HG03342 (cell line): ENCODE measurements at regions not wholly inside any gene's neighbourhood (a gene's known extent, or its start where the extent isn't known, plus 50 kb on each side); places are given as distances from the start of the nearest gene placed in this dataset.

Experiments used
- ATAC-seq: cut with Tn5 transposase; IDR thresholded peaks from one replicate; pipeline ENCODE4 v1.9.1; 2021; ENCODE audit warnings: mild to moderate bottlenecking, moderate library complexity; ENCODE audit not compliant: unreplicated experiment

GRCh38 chr20:60540591-60540990 is 582.4 kb downstream of the CDH26 start:
- ATAC-seq, result no peak

DNA sequence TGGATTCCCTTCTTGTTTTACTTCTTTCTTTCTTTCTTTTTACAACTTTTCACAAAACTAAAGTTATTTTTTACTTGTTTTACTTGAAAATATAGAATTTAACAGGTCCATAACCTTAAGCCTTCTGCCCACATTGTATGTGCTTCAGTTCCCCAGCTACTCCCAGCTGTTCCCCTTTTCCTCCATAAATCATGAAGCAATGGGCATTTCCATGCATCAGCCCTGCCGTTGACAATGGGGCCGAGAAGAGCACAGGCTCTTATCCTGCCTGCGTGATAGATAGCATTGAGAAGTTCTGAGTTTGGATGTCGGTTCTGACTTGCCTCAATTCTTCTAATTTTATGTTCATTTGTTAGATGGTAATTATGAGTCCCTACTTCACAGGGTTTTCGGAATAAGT is 583.8 kb downstream of the CDH26 start:
- no peak for ATAC-seq

GRCh38 chr20:60543598-60543997 is 585.4 kb downstream of the CDH26 start:
- ATAC-seq, result no peak

- no peak for ATAC-seq
These were observed 594.9 kb downstream of the CDH26 start for GRCh38 chr20:60553095-60553494.

- ATAC-seq, result no peak
These were observed 600.3 kb downstream of the CDH26 start for GRCh38 chr20:60558486-60558885.

DNA sequence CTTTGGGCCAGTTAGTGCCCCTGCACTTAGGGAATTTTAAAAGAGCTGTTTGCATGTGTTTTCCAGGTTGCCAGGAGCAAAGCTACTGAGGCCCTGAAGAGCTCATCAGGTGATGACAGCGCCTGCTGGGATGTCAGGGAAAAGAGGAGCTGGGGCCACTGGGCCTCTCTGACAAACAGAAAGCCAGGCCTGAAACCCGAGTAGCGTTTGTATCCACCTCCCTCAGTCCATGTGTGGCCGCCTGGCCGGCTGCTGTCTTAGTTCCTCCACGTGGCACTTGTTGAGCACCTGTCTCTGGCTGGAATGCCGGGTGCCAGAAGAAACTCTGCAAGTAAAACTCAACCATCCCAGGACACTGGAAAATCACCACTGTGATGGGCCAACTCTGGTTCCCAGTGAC is 601.2 kb downstream of the CDH26 start:
- no peak for ATAC-seq

- ATAC-seq, result no peak
These were observed 602.8 kb downstream of the CDH26 start for GRCh38 chr20:60561052-60561451.

- ATAC-seq, result no peak
These were observed 606.9 kb downstream of the CDH26 start for GRCh38 chr20:60565083-60565482.

- ATAC-seq, result no peak
These were observed 607.3 kb downstream of the CDH26 start for GRCh38 chr20:60565551-60565950.

DNA sequence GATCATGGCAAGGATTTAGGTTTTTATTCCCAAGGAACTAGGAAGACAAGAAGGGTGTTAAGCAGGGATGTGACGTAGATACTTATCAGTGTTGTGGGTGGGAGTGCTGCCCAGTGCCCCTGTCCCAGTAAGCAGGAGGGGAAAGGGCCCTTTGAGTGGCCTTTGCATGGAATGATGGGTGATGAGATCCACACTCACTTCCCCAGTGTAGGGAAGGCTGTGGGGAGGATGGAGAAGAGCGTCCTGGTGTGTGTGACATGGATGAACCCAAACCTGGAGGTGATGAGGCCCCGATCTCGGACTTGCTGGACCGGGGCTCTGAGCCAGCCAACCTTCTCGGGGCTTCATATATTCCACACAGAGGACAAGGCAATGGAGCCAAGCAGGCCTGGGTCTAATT is 610.9 kb downstream of the CDH26 start:
- no peak for ATAC-seq

DNA sequence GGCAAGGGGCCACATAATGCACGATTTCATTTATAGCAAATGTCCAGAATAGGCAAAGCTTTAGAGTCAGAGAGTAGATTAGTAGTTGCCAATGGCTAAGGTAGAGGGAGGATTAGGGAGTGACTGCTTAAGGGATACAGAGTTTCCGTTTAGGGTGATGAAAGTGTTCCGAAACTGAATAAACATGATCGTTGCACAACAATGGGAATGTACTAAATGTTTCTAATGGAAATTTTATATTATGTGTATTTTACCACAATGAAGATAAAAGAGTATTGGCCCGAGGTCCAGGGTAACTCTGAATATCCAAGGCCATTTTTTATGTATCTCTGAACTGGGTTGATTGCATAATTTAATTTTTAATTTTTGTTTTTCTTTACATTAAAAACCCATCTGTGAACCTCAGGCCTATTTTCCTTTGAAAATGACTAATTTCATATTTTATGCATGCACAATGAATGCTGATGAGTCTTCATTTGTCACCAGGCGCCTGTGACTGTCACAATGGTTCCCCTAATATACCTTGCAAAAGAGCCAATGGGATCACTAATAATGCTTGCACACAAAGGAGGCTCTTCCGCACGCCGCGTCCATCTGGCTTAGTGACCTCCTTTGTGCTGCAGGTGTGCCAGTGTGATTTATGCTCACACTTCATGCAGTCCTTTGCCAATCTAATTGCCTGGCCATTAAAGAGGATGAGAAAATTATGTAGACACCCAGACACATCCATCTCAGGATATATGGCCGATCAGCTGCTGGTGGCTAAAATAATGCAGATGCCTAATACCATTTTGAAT is 612.5 kb downstream of the CDH26 start:
- no peak for ATAC-seq

DNA sequence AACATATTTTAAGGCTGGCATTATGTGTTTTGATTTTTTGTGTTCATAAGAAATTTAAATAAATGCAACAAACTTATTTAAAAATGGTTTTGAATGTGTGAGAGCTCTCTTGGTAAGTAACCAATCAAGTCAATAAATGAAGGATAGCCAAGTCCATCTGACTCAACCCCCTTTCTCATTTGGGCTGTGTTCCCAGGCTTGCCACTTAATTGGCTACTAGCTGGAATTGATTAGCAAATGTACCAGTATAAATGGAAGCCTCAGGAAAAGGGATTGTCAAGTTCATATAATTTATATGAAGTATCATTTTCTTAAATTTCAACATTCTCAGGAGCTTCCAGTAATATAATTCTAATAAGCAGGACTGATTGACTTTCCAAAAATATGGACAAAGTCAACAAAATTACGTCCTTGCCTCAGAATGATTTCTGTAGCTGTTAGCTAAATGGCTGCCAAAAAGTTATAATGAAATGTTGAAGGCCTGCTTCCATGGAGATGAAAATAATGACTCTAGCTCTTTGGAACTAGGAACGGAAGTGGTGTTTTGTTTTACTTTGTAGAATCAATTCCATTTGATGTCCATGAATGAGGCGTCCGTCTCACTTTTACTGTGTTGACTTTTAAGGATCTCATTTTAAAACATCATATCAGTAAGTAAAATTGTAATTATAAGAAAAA is 614.9 kb downstream of the CDH26 start:
- ATAC-seq, result no peak

DNA sequence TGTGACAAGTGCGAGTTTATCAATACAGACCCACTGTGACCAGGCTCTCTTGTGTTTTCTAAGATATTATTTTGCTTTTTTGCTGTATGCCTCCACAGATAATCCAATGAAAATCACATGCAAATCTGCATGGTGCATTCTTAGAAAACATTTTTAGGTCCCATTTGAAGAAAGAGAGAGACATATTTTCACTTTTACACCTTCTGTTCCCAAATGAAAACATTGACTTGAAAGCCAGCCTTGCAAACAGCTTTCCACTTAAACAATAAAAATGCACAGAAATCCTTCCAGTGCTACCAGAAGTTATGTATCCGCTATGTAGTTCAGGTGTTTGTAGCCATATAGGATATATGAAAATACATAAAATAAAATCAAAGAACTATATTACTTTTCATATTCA is 618.0 kb downstream of the CDH26 start:
- ATAC-seq, result no peak

GRCh38 chr20:60579941-60580515 is 621.8 kb downstream of the CDH26 start:
- no peak for ATAC-seq

- no peak for ATAC-seq
These were observed 623.4 kb downstream of the CDH26 start for GRCh38 chr20:60581606-60582115.

GRCh38 chr20:60583741-60584140 is 625.5 kb downstream of the CDH26 start:
- ATAC-seq, result no peak

DNA sequence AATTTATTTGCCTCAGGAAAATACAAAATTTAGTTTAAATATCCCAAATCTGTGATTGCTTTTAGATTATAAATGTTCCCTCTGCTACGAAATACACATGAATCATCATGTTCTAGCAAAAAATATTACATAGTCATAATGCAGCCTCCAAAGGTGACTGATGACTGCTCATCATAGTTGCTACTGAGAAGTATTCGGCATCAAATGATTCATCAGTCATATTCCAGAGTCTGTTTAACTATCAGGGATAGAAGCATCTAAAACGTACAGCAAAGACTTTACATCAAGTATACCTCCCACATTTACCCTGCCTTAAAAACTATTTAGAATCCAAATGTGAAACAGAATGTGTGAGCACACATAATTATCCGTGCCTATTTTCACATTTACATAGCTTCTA is 626.0 kb downstream of the CDH26 start:
- ATAC-seq, result no peak

- no peak for ATAC-seq
These were observed 627.4 kb downstream of the CDH26 start for GRCh38 chr20:60585651-60586050.

GRCh38 chr20:60586269-60587050 is 628.2 kb downstream of the CDH26 start:
- ATAC-seq, result no peak

DNA sequence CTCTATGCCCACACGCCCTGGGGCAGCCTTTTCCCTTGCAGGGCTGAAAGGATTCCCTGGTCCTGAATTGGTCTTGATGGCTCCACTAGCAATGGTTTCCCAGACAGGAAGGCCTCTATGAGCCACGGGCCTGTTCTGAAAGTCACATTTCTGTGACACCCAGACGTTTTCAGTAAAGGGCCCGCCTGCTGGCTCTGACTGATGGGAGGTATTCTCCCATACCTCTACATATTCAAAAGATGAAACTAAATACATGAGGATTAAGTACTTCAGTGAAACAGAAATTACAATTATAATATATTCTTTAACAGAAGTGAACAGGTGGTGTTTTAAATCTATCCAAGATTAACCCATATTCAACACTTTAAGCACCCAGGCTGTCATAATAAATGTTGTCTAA is 629.8 kb downstream of the CDH26 start:
- no peak for ATAC-seq

- no peak for ATAC-seq
These were observed 631.4 kb downstream of the CDH26 start for GRCh38 chr20:60589623-60590022.
